OCI-LY7 (cell line): ENCODE measurements at regions not wholly inside any gene's neighbourhood (a gene's known extent, or its start where the extent isn't known, plus 50 kb on each side); places are given as distances from the start of the nearest gene placed in this dataset.
"Not testable (repeated sequence)": the region's sequence is repeated elsewhere in the genome, so short reads cannot be mapped to it uniquely, and the experiment has no call there.

ENCODE experiments used
- BruUV-seq: library from RNA; stranded (reverse); fragments of 400-500 nt; replicated peaks from 2 replicates; lab custom pipeline; 2021; lab: Mats Ljungman, UMichigan
- CTCF ChIA-PET: fragments of 300-600 bp; sonication (Branson Sonifier 250); formaldehyde crosslinking; loops from one replicate; lab custom pipeline; 2022; ENCODE audit warnings: antibody characterized with exemption; ENCODE audit not compliant: unreplicated experiment; lab: Charles Lee
- POLR2A ChIA-PET: fragments of 300-600 bp; sonication (Branson Sonifier 250); formaldehyde crosslinking; loops from one replicate; lab custom pipeline; 2022; ENCODE audit warnings: antibody characterized with exemption; lab: Charles Lee
- DNase-seq: peaks from one replicate; pipeline ENCODE4 v3.0.0-alpha.2; 2015; ENCODE audit warnings: low spot score
- H2AFZ ChIP-seq: fragments of 200-600 bp; sonication (generic), shearing (Covaris generic); 2 replicates; pipeline ENCODE4 v1.6.1; 2014; ENCODE audit warnings: mild to moderate bottlenecking, antibody characterized with exemption, low read length, moderate library complexity
- H3K27ac ChIP-seq: fragments of 200-600 bp; sonication (generic); 2 replicates; pipeline ENCODE4 v1.5.1; 2014; ENCODE audit warnings: mixed run types, low read depth, mild to moderate bottlenecking, moderate library complexity, low read length, inconsistent platforms; ENCODE audit not compliant: poor library complexity, severe bottlenecking
- H3K36me3 ChIP-seq: fragments of 200-600 bp; sonication (generic); 2 replicates; pipeline ENCODE4 v1.6.1; 2014; ENCODE audit warnings: mild to moderate bottlenecking, antibody characterized with exemption, low read length, moderate library complexity, mixed read lengths; ENCODE audit not compliant: insufficient read depth
- H3K4me1 ChIP-seq: fragments of 200-600 bp; sonication (generic); 2 replicates; pipeline ENCODE4 v1.5.1; 2014; ENCODE audit warnings: mild to moderate bottlenecking, low read length; ENCODE audit not compliant: insufficient read depth, poor library complexity, severe bottlenecking
- H3K4me2 ChIP-seq: fragments of 200-600 bp; sonication (generic); 2 replicates; pipeline ENCODE4 v1.6.1; 2014; ENCODE audit warnings: mild to moderate bottlenecking, low read length
- H3K4me3 ChIP-seq: fragments of 200-600 bp; sonication (generic); 2 replicates; pipeline ENCODE4 v1.5.1; 2014; ENCODE audit warnings: mild to moderate bottlenecking, low read depth, low read length; ENCODE audit not compliant: poor library complexity, severe bottlenecking
- H3K79me2 ChIP-seq: fragments of 200-600 bp; sonication (generic); 2 replicates; pipeline ENCODE4 v1.6.1; 2016; ENCODE audit warnings: low read depth, mild to moderate bottlenecking, low read length, moderate library complexity, mixed read lengths; ENCODE audit not compliant: insufficient read depth
- H3K9me2 ChIP-seq: fragments of 200-600 bp; sonication (generic); 2 replicates; pipeline ENCODE4 v1.6.1; 2016; ENCODE audit warnings: mild to moderate bottlenecking, low read length, mixed read lengths; ENCODE audit not compliant: insufficient read depth
- H3K9me3 ChIP-seq: fragments of 200-600 bp; sonication (generic); 2 replicates; pipeline ENCODE4 v1.6.1; 2014; ENCODE audit warnings: mild to moderate bottlenecking, mixed run types, low read length, mixed read lengths
- H4K20me1 ChIP-seq: fragments of 200-600 bp; sonication (generic); 2 replicates; pipeline ENCODE4 v1.6.1; 2014; ENCODE audit warnings: mild to moderate bottlenecking, antibody characterized with exemption, low read length, moderate library complexity, mixed read lengths; ENCODE audit not compliant: insufficient read depth
- EZH2phosphoT487 ChIP-seq: fragments of 200-600 bp; sonication (generic); IDR thresholded peaks from 2 replicates; pipeline ENCODE4 v1.6.1; 2018; ENCODE audit warnings: low read depth, borderline replicate concordance, mild to moderate bottlenecking, mixed run types, antibody characterized with exemption, low read length, moderate library complexity, mixed read lengths
- intact Hi-C: fragments of 100-400 bp; cut with micrococcal nuclease; formaldehyde crosslinking; loops from one replicate; pipeline ENCODE4 v1.10.0; 2022; ENCODE audit not compliant: unreplicated experiment
- TF ChIP-seq, protein P1 (sequence below): fragments of 200-600 bp; sonication (generic); conservative IDR thresholded peaks from 2 replicates; pipeline ENCODE4 v1.5.1; 2014; ENCODE audit warnings: mild to moderate bottlenecking, antibody characterized with exemption, low read length, moderate library complexity, mixed read lengths

DNA sequence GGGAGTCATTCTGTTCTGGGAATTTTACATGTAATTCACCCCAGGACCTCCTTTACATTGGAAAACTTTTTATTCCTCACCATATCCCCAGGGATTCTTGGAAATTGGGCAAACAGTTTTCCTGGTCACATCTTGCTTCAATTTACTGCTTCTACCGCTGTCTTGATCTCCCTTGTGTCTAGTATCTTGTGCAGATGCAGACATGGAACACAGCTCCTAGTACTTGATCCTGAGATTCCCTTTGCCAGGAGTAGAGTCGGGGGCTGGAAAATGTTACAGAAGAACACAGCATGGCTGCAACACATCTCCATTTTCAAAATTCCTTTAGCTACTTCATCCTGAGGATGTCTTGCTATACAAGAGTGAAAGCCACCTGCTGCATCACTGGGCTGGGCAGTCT, 472.8 kb downstream of the PLCL1 start:
- no peak for TF ChIP-seq EZH2phosphoT487
- TF ChIP-seq, protein P1, sequence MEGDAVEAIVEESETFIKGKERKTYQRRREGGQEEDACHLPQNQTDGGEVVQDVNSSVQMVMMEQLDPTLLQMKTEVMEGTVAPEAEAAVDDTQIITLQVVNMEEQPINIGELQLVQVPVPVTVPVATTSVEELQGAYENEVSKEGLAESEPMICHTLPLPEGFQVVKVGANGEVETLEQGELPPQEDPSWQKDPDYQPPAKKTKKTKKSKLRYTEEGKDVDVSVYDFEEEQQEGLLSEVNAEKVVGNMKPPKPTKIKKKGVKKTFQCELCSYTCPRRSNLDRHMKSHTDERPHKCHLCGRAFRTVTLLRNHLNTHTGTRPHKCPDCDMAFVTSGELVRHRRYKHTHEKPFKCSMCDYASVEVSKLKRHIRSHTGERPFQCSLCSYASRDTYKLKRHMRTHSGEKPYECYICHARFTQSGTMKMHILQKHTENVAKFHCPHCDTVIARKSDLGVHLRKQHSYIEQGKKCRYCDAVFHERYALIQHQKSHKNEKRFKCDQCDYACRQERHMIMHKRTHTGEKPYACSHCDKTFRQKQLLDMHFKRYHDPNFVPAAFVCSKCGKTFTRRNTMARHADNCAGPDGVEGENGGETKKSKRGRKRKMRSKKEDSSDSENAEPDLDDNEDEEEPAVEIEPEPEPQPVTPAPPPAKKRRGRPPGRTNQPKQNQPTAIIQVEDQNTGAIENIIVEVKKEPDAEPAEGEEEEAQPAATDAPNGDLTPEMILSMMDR, result no peak
- no peak overlapping the region for H2AFZ ChIP-seq
- H3K4me2 ChIP-seq, result no peak overlapping the region
- H4K20me1 ChIP-seq, result no peaks in the 10 kb centered on the region
- ChIA-PET CTCF (no interaction called here), POLR2A (no interaction called here)
- H3K4me1 ChIP-seq, result no peaks in the 10 kb centered on the region
- H3K27ac ChIP-seq, result no peak overlapping the region
- no peaks in the 10 kb centered on the region for H3K9me3 ChIP-seq
- H3K9me2 ChIP-seq, result no peaks in the 10 kb centered on the region
- H3K36me3 ChIP-seq, result no peaks in the 10 kb centered on the region
- H3K79me2 ChIP-seq, result no peaks in the 10 kb centered on the region
- no TSS peak for BruUV-seq
- no peak for DNase-seq
- intact Hi-C loops, result no loop called here
- H3K4me3 ChIP-seq, result no peak overlapping the region

DNA sequence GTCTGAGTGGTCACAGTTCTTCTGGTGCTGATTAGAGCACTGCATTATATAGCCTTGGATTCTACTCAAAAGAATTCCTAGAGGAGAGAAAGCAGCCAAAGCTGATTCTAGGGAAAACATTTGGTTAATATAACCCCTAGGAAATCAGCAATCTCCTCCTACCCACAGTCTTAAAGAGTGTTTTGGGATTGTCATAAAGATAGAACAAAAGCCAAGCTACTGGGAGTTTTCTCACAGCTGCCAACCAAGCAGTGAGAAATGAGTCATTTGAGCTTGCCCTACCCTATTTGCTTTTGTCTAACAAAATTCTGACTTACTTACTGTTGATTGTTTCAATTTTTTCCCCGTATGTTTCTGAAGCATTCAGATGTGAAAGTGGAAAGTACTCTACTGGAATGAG, 469.3 kb downstream of the PLCL1 start:
- no peak for DNase-seq
- no peak overlapping the region for H3K27ac ChIP-seq
- CTCF ChIA-PET, result no interaction called here
- no TSS peak for BruUV-seq
- H4K20me1 ChIP-seq, result no peaks in the 10 kb centered on the region
- H3K4me1 ChIP-seq, result no peaks in the 10 kb centered on the region
- intact Hi-C loops, result no loop called here
- H3K79me2 ChIP-seq, result no peaks in the 10 kb centered on the region
- no peak overlapping the region for H3K4me3 ChIP-seq
- no peaks in the 10 kb centered on the region for H3K9me3 ChIP-seq
- no peaks in the 10 kb centered on the region for H3K36me3 ChIP-seq
- no peaks in the 10 kb centered on the region for H3K9me2 ChIP-seq
- no peak overlapping the region for H2AFZ ChIP-seq
- TF ChIP-seq, protein P1, result no peak
- no peak for TF ChIP-seq EZH2phosphoT487
- H3K4me2 ChIP-seq, result no peak overlapping the region
- POLR2A ChIA-PET, result interaction anchor here (1.4 kb wide), 1 partner anchor 14 kb away, joined by 3 read pairs; no protein-coding TSS in a partner anchor

DNA sequence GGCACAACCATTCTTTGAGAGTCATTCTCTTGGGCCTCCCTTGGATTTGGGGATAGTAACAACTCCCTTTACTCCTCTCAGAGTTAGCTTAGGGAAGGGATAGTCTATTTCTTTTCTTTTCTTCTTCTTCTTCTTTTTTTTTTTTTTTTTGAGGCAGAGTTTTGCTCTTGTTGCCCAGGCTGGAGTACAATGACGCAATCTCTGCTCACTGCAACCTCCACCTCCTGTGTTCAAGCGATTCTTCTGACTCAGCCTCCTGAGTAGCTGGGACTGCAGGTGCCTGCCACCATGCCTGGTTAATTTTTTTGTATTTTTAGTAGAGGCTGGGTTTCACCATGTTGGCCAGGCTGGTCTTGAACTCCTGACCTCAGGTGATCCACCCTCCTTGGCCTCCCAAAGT, 465.8 kb downstream of the PLCL1 start:
- H3K9me2 ChIP-seq, BruUV-seq, H3K27ac ChIP-seq, CTCF ChIA-PET, H3K4me2 ChIP-seq, H2AFZ ChIP-seq, H3K4me1 ChIP-seq, intact Hi-C loops, H3K79me2 ChIP-seq, DNase-seq, H3K4me3 ChIP-seq, H3K36me3 ChIP-seq, H4K20me1 ChIP-seq, H3K9me3 ChIP-seq: not testable (repeated sequence)
- POLR2A ChIA-PET, result interaction anchor here (0.7 kb wide), 2 partner anchors 59 to 1221 kb away, joined by 3 to 5 read pairs; no protein-coding TSS in a partner anchor
